ENCODE measurements at regions not wholly inside any gene's neighbourhood (a gene's known extent, or its start where the extent isn't known, plus 50 kb on each side); places are given as distances from the start of the nearest gene placed in this dataset.

DNA sequence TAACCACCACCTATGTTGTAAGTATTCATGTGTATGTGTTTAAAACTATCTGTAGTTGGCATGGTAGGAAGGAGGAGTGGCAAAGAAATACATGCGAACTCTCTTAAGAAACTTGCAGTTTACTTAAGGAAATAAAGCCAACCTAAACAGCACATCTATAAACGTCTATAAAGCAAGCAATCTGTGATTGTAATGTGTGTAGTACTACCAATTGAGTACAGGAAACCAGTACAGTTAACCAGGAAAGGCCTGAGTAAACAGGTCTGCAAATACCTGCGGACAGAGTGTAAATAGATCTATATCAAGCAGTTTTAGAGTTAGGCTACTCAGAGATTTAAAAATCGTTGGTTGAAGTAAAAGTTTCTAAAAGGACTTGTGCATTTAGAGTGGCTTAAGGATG, 59.5 kb upstream of the AMOTL1 start:
- DNase-seq (ENCODE audit: extremely low spot score): no peak
- 64% methylated on average over 4 of the region's 4 CpGs for WGBS
- no peak for TF ChIP-seq POLR2AphosphoS5 (IDR thresholded peaks at IDR 0.05)
- no peak for TF ChIP-seq POLR2A (IDR thresholded peaks at IDR 0.05; ENCODE audit: low read depth)
- TF ChIP-seq, protein P1, sequence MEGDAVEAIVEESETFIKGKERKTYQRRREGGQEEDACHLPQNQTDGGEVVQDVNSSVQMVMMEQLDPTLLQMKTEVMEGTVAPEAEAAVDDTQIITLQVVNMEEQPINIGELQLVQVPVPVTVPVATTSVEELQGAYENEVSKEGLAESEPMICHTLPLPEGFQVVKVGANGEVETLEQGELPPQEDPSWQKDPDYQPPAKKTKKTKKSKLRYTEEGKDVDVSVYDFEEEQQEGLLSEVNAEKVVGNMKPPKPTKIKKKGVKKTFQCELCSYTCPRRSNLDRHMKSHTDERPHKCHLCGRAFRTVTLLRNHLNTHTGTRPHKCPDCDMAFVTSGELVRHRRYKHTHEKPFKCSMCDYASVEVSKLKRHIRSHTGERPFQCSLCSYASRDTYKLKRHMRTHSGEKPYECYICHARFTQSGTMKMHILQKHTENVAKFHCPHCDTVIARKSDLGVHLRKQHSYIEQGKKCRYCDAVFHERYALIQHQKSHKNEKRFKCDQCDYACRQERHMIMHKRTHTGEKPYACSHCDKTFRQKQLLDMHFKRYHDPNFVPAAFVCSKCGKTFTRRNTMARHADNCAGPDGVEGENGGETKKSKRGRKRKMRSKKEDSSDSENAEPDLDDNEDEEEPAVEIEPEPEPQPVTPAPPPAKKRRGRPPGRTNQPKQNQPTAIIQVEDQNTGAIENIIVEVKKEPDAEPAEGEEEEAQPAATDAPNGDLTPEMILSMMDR (IDR thresholded peaks at IDR 0.05): no peak
- no peak for TF ChIP-seq EP300 (IDR thresholded peaks at IDR 0.05)
- no peak overlapping the region for H3K27ac ChIP-seq (replicated peaks in 1 of 4)
- H3K36me3 ChIP-seq: no peaks in the 10 kb centered on the region
- intact Hi-C loops (cut with DNase I): no loop called here
- H3K4me3 ChIP-seq: no peak overlapping the region
- no peaks in the 10 kb centered on the region for H3K9me3 ChIP-seq
- H3K4me1 ChIP-seq: peaks cover 0 to 8% (median 0%) of the 10 kb centered on the region in 4 donors
- no peaks in the 10 kb centered on the region for H3K27me3 ChIP-seq

DNA sequence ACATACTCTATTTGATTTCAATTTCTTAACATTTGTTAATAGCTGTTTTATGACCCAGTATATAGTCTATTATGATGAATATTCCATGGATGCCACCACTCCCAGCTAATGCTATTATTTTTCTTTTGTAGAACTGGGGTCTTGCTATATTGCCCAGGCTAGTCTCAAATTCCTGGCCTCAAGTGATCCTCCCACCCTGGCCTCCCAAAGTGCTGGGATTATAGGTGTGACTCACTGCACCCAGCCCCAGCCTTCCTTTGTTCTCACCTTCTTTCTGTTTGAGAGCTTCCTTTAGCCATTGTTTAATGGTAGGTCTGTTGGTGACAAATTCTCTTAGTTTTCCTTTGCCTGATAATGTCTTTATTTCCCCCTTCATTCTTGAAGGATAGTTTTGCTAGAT, 52.9 kb upstream of the AMOTL1 start:
- H3K27ac ChIP-seq (replicated peaks in 1 of 4): no peak overlapping the region
- H3K9me3 ChIP-seq: no peaks in the 10 kb centered on the region
- H3K4me3 ChIP-seq: no peak overlapping the region
- intact Hi-C loops (cut with DNase I): no loop called here
- TF ChIP-seq, protein P1 (IDR thresholded peaks at IDR 0.05): no peak
- no peak for TF ChIP-seq EP300 (IDR thresholded peaks at IDR 0.05)
- TF ChIP-seq POLR2A (IDR thresholded peaks at IDR 0.05; ENCODE audit: low read depth): no peak
- TF ChIP-seq POLR2AphosphoS5 (IDR thresholded peaks at IDR 0.05): no peak
- no peaks in the 10 kb centered on the region for H3K36me3 ChIP-seq
- H3K4me1 ChIP-seq: peaks cover 0 to 6% (median 4%) of the 10 kb centered on the region in 4 donors
- no peak for DNase-seq (ENCODE audit: extremely low spot score)
- no peaks in the 10 kb centered on the region for H3K27me3 ChIP-seq

DNA sequence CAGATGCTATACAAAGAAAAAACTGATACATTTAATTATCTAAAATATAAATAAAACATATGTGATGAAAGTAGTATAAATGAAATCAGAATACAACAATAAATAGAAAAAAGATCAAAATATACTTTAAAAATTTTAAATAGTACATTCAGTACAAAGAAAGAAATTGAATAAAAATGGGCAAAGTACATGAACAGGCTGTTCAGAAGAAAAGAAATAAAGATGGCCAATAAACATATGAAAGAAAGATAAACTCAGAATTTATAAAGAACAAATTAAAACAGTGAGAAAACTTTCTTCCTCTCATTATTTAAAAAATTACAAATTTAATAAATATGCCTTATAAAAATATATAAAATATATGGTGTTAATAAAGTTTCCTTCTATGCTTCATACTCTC, 50.5 kb upstream of the AMOTL1 start:
- no peaks in the 10 kb centered on the region for H3K9me3 ChIP-seq
- H3K27ac ChIP-seq (replicated peaks in 1 of 4): no peak overlapping the region
- H3K36me3 ChIP-seq: no peaks in the 10 kb centered on the region
- no peaks in the 10 kb centered on the region for H3K27me3 ChIP-seq
- DNase-seq (ENCODE audit: extremely low spot score): no peak
- intact Hi-C loops (cut with DNase I): no loop called here
- no peak for TF ChIP-seq POLR2AphosphoS5 (IDR thresholded peaks at IDR 0.05)
- no peak for TF ChIP-seq POLR2A (IDR thresholded peaks at IDR 0.05; ENCODE audit: low read depth)
- TF ChIP-seq, protein P1 (IDR thresholded peaks at IDR 0.05): no peak
- no peak for TF ChIP-seq EP300 (IDR thresholded peaks at IDR 0.05)
- no peak overlapping the region for H3K4me3 ChIP-seq
- peaks cover 0 to 9% (median 4%) of the 10 kb centered on the region in 4 donors for H3K4me1 ChIP-seq
